SK-N-SH (cell line): ENCODE measurements at regions not wholly inside any gene's neighbourhood (a gene's known extent, or its start where the extent isn't known, plus 50 kb on each side); places are given as distances from the start of the nearest gene placed in this dataset.

ENCODE experiments used
- CTCF ChIP-seq: fragments of 200-600 bp; sonication (generic); IDR thresholded peaks from 2 replicates; pipeline ENCODE4 v1.6.1; 2017; ENCODE audit warnings: antibody characterized with exemption, mild to moderate bottlenecking, moderate library complexity
- EP300 ChIP-seq, 2 experiments: IDR thresholded peaks; 2 replicates each; pipeline versions ENCODE4 v1.4.0 to v1.6.1; 2012; ENCODE audit warnings: borderline replicate concordance in 1 of 2, low read depth in 1 of 2, low read length in 1 of 2
- JUND ChIP-seq: IDR thresholded peaks from 2 replicates; pipeline ENCODE4 v1.4.0; 2012
- YY1 ChIP-seq: IDR thresholded peaks from 2 replicates; pipeline ENCODE4 v1.4.0; 2012; ENCODE audit warnings: low read depth, mild to moderate bottlenecking

- TF ChIP-seq EP300 (IDR thresholded peaks at IDR 0.05; ENCODE audit: borderline replicate concordance in 1 of 2, low read depth in 1 of 2, low read length in 1 of 2) = no peak
- no peak for TF ChIP-seq JUND
- no peak for TF ChIP-seq YY1
- no peak for TF ChIP-seq CTCF
Observed at GRCh38 chr4:104942990-104943743, 203.5 kb upstream of the TET2 start.
